Esophagus muscularis mucosa (tissue), 4 donors: ENCODE measurements at regions not wholly inside any gene's neighbourhood (a gene's known extent, or its start where the extent isn't known, plus 50 kb on each side); places are given as distances from the start of the nearest gene placed in this dataset.

Experiments
- CTCF ChIP-seq, 3 experiments: fragments of 200-600 bp in 2 of 3; fragments of 450-650 bp in 1 of 3; sonication (generic) in 2 of 3; IDR thresholded peaks; one replicate each; pipeline ENCODE4 v1.5.1; 2017 to 2019; ENCODE audit warnings: antibody characterized with exemption in 3 of 3, mild to moderate bottlenecking in 2 of 3, moderate library complexity in 1 of 3
- EP300 ChIP-seq: sonication (generic); formaldehyde crosslinking; IDR thresholded peaks from one replicate; pipeline ENCODE4 v1.6.1; 2017; ENCODE audit warnings: antibody characterized with exemption
- POLR2AphosphoS5 ChIP-seq, 2 donors: sonication (generic); formaldehyde crosslinking; IDR thresholded peaks; one replicate each; pipeline ENCODE4 v1.6.1; 2017; ENCODE audit warnings: antibody characterized with exemption in 2 of 2

GRCh38 chr6:167505199-167505598 is 180.3 kb downstream of the TTLL2 start:
- TF ChIP-seq POLR2AphosphoS5 (IDR thresholded peaks at IDR 0.05) (no peak), CTCF (IDR thresholded peaks at IDR 0.05) (no peak), EP300 (no peak)
